ENCODE measurements at regions not wholly inside any gene's neighbourhood (a gene's known extent, or its start where the extent isn't known, plus 50 kb on each side); places are given as distances from the start of the nearest gene placed in this dataset.
"Not testable (repeated sequence)": the region's sequence is repeated elsewhere in the genome, so short reads cannot be mapped to it uniquely, and the experiment has no call there.

GRCh38 chr1:176396604-176397395 is 66.2 kb upstream of the PAPPA2 start:
- in situ Hi-C loops (cut with HindIII; ENCODE audit: low pct_unique_long_range_greater_than_20kb, low sequenced_read_pairs); DNase-seq (ENCODE audit: low read depth): not testable (repeated sequence)

- DNase-seq (ENCODE audit: low read depth) = no peak
- in situ Hi-C loops (cut with HindIII; ENCODE audit: low pct_unique_long_range_greater_than_20kb, low sequenced_read_pairs) = no loop called here
Observed at GRCh38 chr1:176391621-176392020, 71.4 kb upstream of the PAPPA2 start.

- DNase-seq (ENCODE audit: low read depth) = no peak
- in situ Hi-C loops (cut with HindIII; ENCODE audit: low pct_unique_long_range_greater_than_20kb, low sequenced_read_pairs) = no loop called here
Observed at GRCh38 chr1:176384841-176385240, 78.1 kb upstream of the PAPPA2 start.

GRCh38 chr1:176382163-176382562 is 80.8 kb upstream of the PAPPA2 start:
- no peak for DNase-seq (ENCODE audit: low read depth)
- in situ Hi-C loops (cut with HindIII; ENCODE audit: low pct_unique_long_range_greater_than_20kb, low sequenced_read_pairs) = no loop called here

- peak; percentile 12 for DNase-seq (ENCODE audit: low read depth)
- in situ Hi-C loops (cut with HindIII; ENCODE audit: low pct_unique_long_range_greater_than_20kb, low sequenced_read_pairs) = no loop called here
Observed at GRCh38 chr1:176379626-176380339, 83.2 kb upstream of the PAPPA2 start.

GRCh38 chr1:176374967-176375569 is 87.9 kb upstream of the PAPPA2 start:
- in situ Hi-C loops (cut with HindIII; ENCODE audit: low pct_unique_long_range_greater_than_20kb, low sequenced_read_pairs) = no loop called here
- DNase-seq (ENCODE audit: low read depth) = peak; percentile 47

GRCh38 chr1:176364236-176364905 is 98.6 kb upstream of the PAPPA2 start:
- no peak for DNase-seq (ENCODE audit: low read depth)
- in situ Hi-C loops (cut with HindIII; ENCODE audit: low pct_unique_long_range_greater_than_20kb, low sequenced_read_pairs) = no loop called here

- in situ Hi-C loops (cut with HindIII; ENCODE audit: low pct_unique_long_range_greater_than_20kb, low sequenced_read_pairs); DNase-seq (ENCODE audit: low read depth): not testable (repeated sequence)
Observed at GRCh38 chr1:176349135-176349715, 113.8 kb upstream of the PAPPA2 start.

GRCh38 chr1:176341656-176342055 is 121.3 kb upstream of the PAPPA2 start:
- no peak for DNase-seq (ENCODE audit: low read depth)
- in situ Hi-C loops (cut with HindIII; ENCODE audit: low pct_unique_long_range_greater_than_20kb, low sequenced_read_pairs) = no loop called here

- no peak for DNase-seq (ENCODE audit: low read depth)
- in situ Hi-C loops (cut with HindIII; ENCODE audit: low pct_unique_long_range_greater_than_20kb, low sequenced_read_pairs) = no loop called here
Observed at GRCh38 chr1:176338877-176339276, 124.1 kb upstream of the PAPPA2 start.

GRCh38 chr1:176330782-176331181 is 123.7 kb upstream of the COP1 start:
- DNase-seq (ENCODE audit: low read depth) = no peak
- in situ Hi-C loops (cut with HindIII; ENCODE audit: low pct_unique_long_range_greater_than_20kb, low sequenced_read_pairs) = no loop called here

GRCh38 chr1:176325664-176326063 is 118.6 kb upstream of the COP1 start:
- in situ Hi-C loops (cut with HindIII; ENCODE audit: low pct_unique_long_range_greater_than_20kb, low sequenced_read_pairs) = no loop called here
- DNase-seq (ENCODE audit: low read depth) = no peak

- DNase-seq (ENCODE audit: low read depth) = no peak
- in situ Hi-C loops (cut with HindIII; ENCODE audit: low pct_unique_long_range_greater_than_20kb, low sequenced_read_pairs) = no loop called here
Observed at GRCh38 chr1:176323472-176323871, 116.4 kb upstream of the COP1 start.

- DNase-seq (ENCODE audit: low read depth) = no peak
- in situ Hi-C loops (cut with HindIII; ENCODE audit: low pct_unique_long_range_greater_than_20kb, low sequenced_read_pairs) = no loop called here
Observed at GRCh38 chr1:176315519-176316220, 108.6 kb upstream of the COP1 start.

- in situ Hi-C loops (cut with HindIII; ENCODE audit: low pct_unique_long_range_greater_than_20kb, low sequenced_read_pairs); DNase-seq (ENCODE audit: low read depth): not testable (repeated sequence)
Observed at GRCh38 chr1:176296602-176297001, 89.5 kb upstream of the COP1 start.

GRCh38 chr1:176285996-176286395 is 78.9 kb upstream of the COP1 start:
- in situ Hi-C loops (cut with HindIII; ENCODE audit: low pct_unique_long_range_greater_than_20kb, low sequenced_read_pairs) = no loop called here
- no peak for DNase-seq (ENCODE audit: low read depth)

GRCh38 chr1:176271572-176271971 is 64.5 kb upstream of the COP1 start:
- in situ Hi-C loops (cut with HindIII; ENCODE audit: low pct_unique_long_range_greater_than_20kb, low sequenced_read_pairs) = no loop called here
- no peak for DNase-seq (ENCODE audit: low read depth)

Data from Caki2 (cell line).